Endothelial cell of umbilical vein (primary cell): ENCODE measurements at regions not wholly inside any gene's neighbourhood (a gene's known extent, or its start where the extent isn't known, plus 50 kb on each side); places are given as distances from the start of the nearest gene placed in this dataset.
"Not testable (repeated sequence)": the region's sequence is repeated elsewhere in the genome, so short reads cannot be mapped to it uniquely, and the experiment has no call there.

Experiments used
- BruUV-seq: library from RNA; stranded (reverse); fragments of 400-500 nt; replicated peaks from 2 replicates; lab custom pipeline; 2021; lab: Mats Ljungman, UMichigan
- CTCF ChIA-PET: fragments of 300-600, 350-600 bp; sonication (Branson Sonifier 250); formaldehyde crosslinking; loops from one replicate; lab custom pipeline; 2021; ENCODE audit warnings: antibody characterized with exemption, inconsistent platforms; lab: Charles Lee
- POLR2A ChIA-PET: fragments of 300-600, 350-600 bp; sonication (Branson Sonifier 250); formaldehyde crosslinking; loops from one replicate; lab custom pipeline; 2021; ENCODE audit warnings: antibody characterized with exemption, inconsistent platforms; lab: Charles Lee
- DNase-seq: peaks from one replicate; pipeline ENCODE4 v3.0.0-alpha.2; 2011; ENCODE audit warnings: low read depth, low spot score
- FAIRE-seq: peaks from 2 replicates; lab custom pipeline; 2011; peaks lifted over from hg19 to GRCh38; lab: Jason Lieb, UNC
- H2AFZ ChIP-seq: 2 replicates; pipeline ENCODE4 v1.6.0; 2012; ENCODE audit warnings: low read depth, low read length, control low read depth, inconsistent platforms
- H3K27ac ChIP-seq: 2 replicates; pipeline ENCODE4 v1.5.1; 2011; ENCODE audit warnings: low read depth, mild to moderate bottlenecking, control low read depth, low read length, moderate library complexity; ENCODE audit not compliant: insufficient read depth
- H3K27me3 ChIP-seq, 2 experiments: 2 replicates each; pipeline versions ENCODE4 v1.6.0 to v1.6.1; 2011; ENCODE audit warnings: low read length in 2 of 2, mixed read lengths in 1 of 2; ENCODE audit not compliant: control insufficient read depth in 2 of 2, insufficient read depth in 2 of 2
- H3K36me3 ChIP-seq, 2 experiments: 2 replicates in 1 of 2; 3 replicates in 1 of 2; pipeline ENCODE4 v1.5.1; 2011; ENCODE audit warnings: low read length in 2 of 2, mild to moderate bottlenecking in 1 of 2, moderate library complexity in 1 of 2; ENCODE audit not compliant: control insufficient read depth in 2 of 2, insufficient read depth in 2 of 2; ENCODE audit errors: extremely low read depth in 1 of 2
- H3K4me1 ChIP-seq: 3 replicates; pipeline ENCODE4 v1.5.1; 2011; ENCODE audit warnings: mild to moderate bottlenecking, low read length; ENCODE audit not compliant: control insufficient read depth, insufficient read depth; ENCODE audit errors: extremely low read depth
- H3K4me2 ChIP-seq: 2 replicates; pipeline ENCODE4 v1.6.1; 2011; ENCODE audit warnings: low read length, control low read depth, mixed read lengths; ENCODE audit not compliant: insufficient read depth
- H3K4me3 ChIP-seq, 3 experiments: fragments of 200-600 bp in 1 of 3; sonication (generic), shearing (Covaris generic) in 1 of 3; replicated peaks in 1 of 3; 2 replicates each; pipeline ENCODE4 v1.5.1; 2011 to 2016; ENCODE audit warnings: control low read depth in 3 of 3, low read length in 3 of 3, mild to moderate bottlenecking in 2 of 3, inconsistent platforms in 1 of 3, low read depth in 1 of 3, moderate library complexity in 1 of 3; ENCODE audit not compliant: insufficient read depth in 1 of 3
- H3K79me2 ChIP-seq: 2 replicates; pipeline ENCODE4 v1.6.0; 2012; ENCODE audit warnings: low read length, inconsistent platforms; ENCODE audit not compliant: control insufficient read depth, insufficient read depth
- H3K9ac ChIP-seq: replicated peaks from 2 replicates; pipeline ENCODE3; 2011; ENCODE audit warnings: low read length, control low read depth; ENCODE audit not compliant: insufficient read depth; ENCODE audit errors: extremely low read depth
- H3K9me1 ChIP-seq: replicated peaks from 3 replicates; pipeline ENCODE4 v1.6.0; 2011; ENCODE audit warnings: mild to moderate bottlenecking, low read length; ENCODE audit not compliant: control insufficient read depth, insufficient read depth; ENCODE audit errors: extremely low read depth
- H3K9me3 ChIP-seq: replicated peaks from 2 replicates; pipeline ENCODE4 v1.5.1; 2012; ENCODE audit warnings: low read length, inconsistent platforms; ENCODE audit not compliant: control insufficient read depth, insufficient read depth
- H4K20me1 ChIP-seq: replicated peaks from 2 replicates; pipeline ENCODE3; 2011; ENCODE audit warnings: mild to moderate bottlenecking, low read length; ENCODE audit not compliant: control insufficient read depth, insufficient read depth; ENCODE audit errors: extremely low read depth
- EZH2 ChIP-seq: IDR thresholded peaks from 2 replicates; pipeline ENCODE4 v1.6.1; 2012; ENCODE audit warnings: borderline replicate concordance, low read depth, mild to moderate bottlenecking, moderate library complexity, low read length, inconsistent platforms; ENCODE audit not compliant: severe bottlenecking
- FOS ChIP-seq: IDR thresholded peaks from 2 replicates; pipeline ENCODE4 v1.6.1; 2011; ENCODE audit warnings: mild to moderate bottlenecking, low read length, moderate library complexity, borderline replicate concordance; ENCODE audit not compliant: insufficient read depth
- GATA2 ChIP-seq: IDR thresholded peaks from 2 replicates; pipeline ENCODE4 v1.7.0; 2011; ENCODE audit warnings: low read depth, mild to moderate bottlenecking, moderate library complexity, mixed read lengths, low read length; ENCODE audit not compliant: insufficient read length, insufficient read depth
- JUN ChIP-seq: IDR thresholded peaks from 2 replicates; pipeline ENCODE4 v1.6.1; 2011; ENCODE audit warnings: borderline replicate concordance, low read depth; ENCODE audit not compliant: insufficient read length, insufficient read depth
- MAX ChIP-seq: IDR thresholded peaks from 2 replicates; pipeline ENCODE4 v1.6.1; 2011; ENCODE audit not compliant: insufficient read depth, insufficient read length
- MYC ChIP-seq: IDR thresholded peaks from one replicate; pipeline ENCODE4 v1.6.1; 2011; ENCODE audit warnings: mild to moderate bottlenecking, low read depth, low read length
- POLR2A ChIP-seq: IDR thresholded peaks from 2 replicates; pipeline ENCODE4 v1.6.1; 2012; ENCODE audit warnings: low read depth, mild to moderate bottlenecking, control low read depth, low read length
- POLR2AphosphoS5 ChIP-seq: IDR thresholded peaks from 2 replicates; pipeline ENCODE4 v1.6.1; 2012; ENCODE audit warnings: low read depth, mild to moderate bottlenecking, control low read depth, low read length, moderate library complexity; ENCODE audit not compliant: insufficient read depth
- dilution Hi-C: fragments of 300-500 bp; cut with MboI; formaldehyde crosslinking; loops from one replicate; pipeline ENCODE4 v1.15.0; 2019; ENCODE audit warnings: low sequenced_read_pairs; ENCODE audit not compliant: extremely low pct_ligation_motif_present
- intact Hi-C: fragments of 100-400 bp; cut with micrococcal nuclease; formaldehyde crosslinking; loops from one replicate; pipeline ENCODE4 v1.10.0; 2022
- TF ChIP-seq, protein P1 (sequence below), 2 donors: IDR thresholded peaks; 1 replicate in 1 of 2; 2 replicates in 1 of 2; pipeline ENCODE4 v1.5.1; 2011; ENCODE audit warnings: low read length in 2 of 2, mild to moderate bottlenecking in 2 of 2, moderate library complexity in 2 of 2, control low read depth in 1 of 2, inconsistent platforms in 1 of 2, low read depth in 1 of 2; ENCODE audit not compliant: insufficient read depth in 1 of 2; ENCODE audit errors: extremely low read depth in 1 of 2

DNA sequence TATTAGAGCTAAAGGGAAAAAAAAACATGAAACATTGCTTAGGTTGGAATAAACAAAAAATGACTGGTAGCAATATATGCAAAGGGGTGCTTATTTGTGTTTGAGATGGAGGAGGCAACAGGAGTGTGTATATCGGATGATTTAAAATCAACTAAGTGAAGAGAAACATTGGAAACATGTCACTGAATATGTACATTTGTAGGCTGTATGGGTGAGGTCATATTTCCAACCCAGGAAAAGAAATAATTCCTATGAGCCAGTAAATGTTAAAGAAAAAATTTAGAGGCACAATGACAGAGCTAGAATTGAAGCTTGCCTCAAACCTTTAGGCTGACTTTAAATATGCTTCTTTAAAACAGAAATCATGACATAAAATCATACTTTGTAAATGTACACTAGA lies 709.0 kb upstream of the SEMA3D start:
- TF ChIP-seq POLR2A (no peak), MAX (no peak), JUN (no peak), GATA2 (no peak), MYC (no peak), POLR2AphosphoS5 (no peak), EZH2 (no peak), FOS (no peak)
- TF ChIP-seq, protein P1, sequence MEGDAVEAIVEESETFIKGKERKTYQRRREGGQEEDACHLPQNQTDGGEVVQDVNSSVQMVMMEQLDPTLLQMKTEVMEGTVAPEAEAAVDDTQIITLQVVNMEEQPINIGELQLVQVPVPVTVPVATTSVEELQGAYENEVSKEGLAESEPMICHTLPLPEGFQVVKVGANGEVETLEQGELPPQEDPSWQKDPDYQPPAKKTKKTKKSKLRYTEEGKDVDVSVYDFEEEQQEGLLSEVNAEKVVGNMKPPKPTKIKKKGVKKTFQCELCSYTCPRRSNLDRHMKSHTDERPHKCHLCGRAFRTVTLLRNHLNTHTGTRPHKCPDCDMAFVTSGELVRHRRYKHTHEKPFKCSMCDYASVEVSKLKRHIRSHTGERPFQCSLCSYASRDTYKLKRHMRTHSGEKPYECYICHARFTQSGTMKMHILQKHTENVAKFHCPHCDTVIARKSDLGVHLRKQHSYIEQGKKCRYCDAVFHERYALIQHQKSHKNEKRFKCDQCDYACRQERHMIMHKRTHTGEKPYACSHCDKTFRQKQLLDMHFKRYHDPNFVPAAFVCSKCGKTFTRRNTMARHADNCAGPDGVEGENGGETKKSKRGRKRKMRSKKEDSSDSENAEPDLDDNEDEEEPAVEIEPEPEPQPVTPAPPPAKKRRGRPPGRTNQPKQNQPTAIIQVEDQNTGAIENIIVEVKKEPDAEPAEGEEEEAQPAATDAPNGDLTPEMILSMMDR (IDR thresholded peaks at IDR 0.05; ENCODE audit: extremely low read depth in 1 of 2, insufficient read depth in 1 of 2, low read depth in 1 of 2, low read length in 2 of 2) = no peak
- no peaks in the 10 kb centered on the region for H3K4me1 ChIP-seq
- no peaks in the 10 kb centered on the region for H4K20me1 ChIP-seq
- no TSS peak for BruUV-seq
- H3K9ac ChIP-seq = no peak overlapping the region
- POLR2A ChIA-PET = no interaction called here
- no peak overlapping the region for H2AFZ ChIP-seq
- H3K27ac ChIP-seq = no peak overlapping the region
- H3K4me2 ChIP-seq = no peak overlapping the region
- DNase-seq (no peak), FAIRE-seq (no peak)
- dilution Hi-C loops = no loop called here
- H3K9me3 ChIP-seq = no peaks in the 10 kb centered on the region
- CTCF ChIA-PET = interaction anchor here (1.2 kb wide), 1 partner anchor 574 kb away, joined by 3 read pairs; no protein-coding TSS in a partner anchor
- no peaks in the 10 kb centered on the region for H3K27me3 ChIP-seq
- H3K9me1 ChIP-seq = no peaks in the 10 kb centered on the region
- H3K36me3 ChIP-seq = no peaks in the 10 kb centered on the region
- H3K4me3 ChIP-seq = no peak overlapping the region
- no peaks in the 10 kb centered on the region for H3K79me2 ChIP-seq
- intact Hi-C loops = no loop called here

DNA sequence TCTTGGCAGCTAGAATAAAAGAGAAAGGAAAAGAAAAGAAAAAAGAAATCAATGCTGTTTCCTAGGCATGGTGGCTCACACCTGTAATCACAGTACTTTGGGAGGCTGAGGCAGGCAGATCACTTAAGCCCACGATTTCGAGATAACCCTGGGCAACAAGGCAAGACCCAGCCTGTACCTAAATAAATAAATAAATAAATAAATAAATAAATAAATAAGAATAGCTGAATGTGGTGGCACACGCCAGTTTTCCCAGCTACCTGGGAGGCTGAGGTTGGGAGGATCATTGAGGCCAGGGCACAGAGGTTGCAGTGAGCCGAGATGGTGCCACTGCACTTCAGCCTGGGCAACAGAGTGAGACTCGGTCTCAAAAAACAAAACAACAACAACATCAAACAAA lies 705.0 kb upstream of the SEMA3D start:
- dilution Hi-C loops = not testable (repeated sequence)
- intact Hi-C loops = loop anchor here (2.0 kb wide), 2 partner anchors 923 to 1013 kb away; no protein-coding TSS in a partner anchor

More for the DNA sequence above, 705.0 kb upstream of the SEMA3D start:
- H3K4me3 ChIP-seq, H4K20me1 ChIP-seq, H3K9me1 ChIP-seq, H3K9me3 ChIP-seq, H3K27ac ChIP-seq, H3K4me2 ChIP-seq, BruUV-seq, H3K79me2 ChIP-seq, H3K4me1 ChIP-seq, H3K9ac ChIP-seq, H3K27me3 ChIP-seq, H3K36me3 ChIP-seq, FAIRE-seq, H2AFZ ChIP-seq, POLR2A ChIA-PET, DNase-seq: not testable (repeated sequence)
- CTCF ChIA-PET = interaction anchor here (1.7 to 3.2 kb wide), 3 partner anchors 575 to 1013 kb away, joined by 8 to 37 read pairs (median 10); no protein-coding TSS in a partner anchor
